Lower lobe of right lung (tissue), 2 donors: ENCODE measurements at regions not wholly inside any gene's neighbourhood (a gene's known extent, or its start where the extent isn't known, plus 50 kb on each side); places are given as distances from the start of the nearest gene placed in this dataset.

Experiments used
- ATAC-seq, 2 donors: fragments of 200-7000 bp; cut with Tn5 transposase; one replicate each; pipeline ENCODE4 v1.9.1; 2020 to 2022; ENCODE audit warnings: mild to moderate bottlenecking in 2 of 2, moderate library complexity in 2 of 2
- DNase-seq: peaks from one replicate; pipeline ENCODE4 v3.0.0-alpha.2; 2020
- H3K27ac ChIP-seq: fragments of 200-600 bp; one replicate; pipeline ENCODE4 v1.8.0; 2022
- H3K27me3 ChIP-seq: fragments of 200-600 bp; one replicate; pipeline ENCODE4 v1.8.0; 2022; ENCODE audit warnings: low read depth
- H3K36me3 ChIP-seq: fragments of 200-600 bp; one replicate; pipeline ENCODE4 v1.8.0; 2022; ENCODE audit warnings: mild to moderate bottlenecking
- H3K4me1 ChIP-seq: fragments of 200-600 bp; one replicate; pipeline ENCODE4 v1.8.0; 2022
- H3K4me3 ChIP-seq: fragments of 200-600 bp; one replicate; pipeline ENCODE4 v1.8.0; 2022; ENCODE audit warnings: mild to moderate bottlenecking
- H3K9me3 ChIP-seq: fragments of 200-600 bp; one replicate; pipeline ENCODE4 v1.8.0; 2022
- intact Hi-C: fragments of 100-400 bp; cut with DNase I; formaldehyde crosslinking; loops from one replicate; pipeline ENCODE4 v1.11.0; 2022
- TF ChIP-seq, protein P1 (sequence below): fragments of 200-600 bp; IDR thresholded peaks from one replicate; pipeline ENCODE4 v1.8.0; 2022; ENCODE audit warnings: antibody characterized with exemption, mild to moderate bottlenecking
- donor health status: DM: no; HTN: yes; CAD: no; lungs with severe emphysema.

- ATAC-seq: no peak
- no peak for DNase-seq
- Histone ChIP-seq H3K9me3 (no peaks in the 10 kb centered on the region), H3K4me3 (no peak overlapping the region), H3K27me3 (no peaks in the 10 kb centered on the region), H3K36me3 (no peaks in the 10 kb centered on the region), H3K4me1 (no peaks in the 10 kb centered on the region), H3K27ac (no peak overlapping the region)
- intact Hi-C loops: no loop called here
- TF ChIP-seq, protein P1, sequence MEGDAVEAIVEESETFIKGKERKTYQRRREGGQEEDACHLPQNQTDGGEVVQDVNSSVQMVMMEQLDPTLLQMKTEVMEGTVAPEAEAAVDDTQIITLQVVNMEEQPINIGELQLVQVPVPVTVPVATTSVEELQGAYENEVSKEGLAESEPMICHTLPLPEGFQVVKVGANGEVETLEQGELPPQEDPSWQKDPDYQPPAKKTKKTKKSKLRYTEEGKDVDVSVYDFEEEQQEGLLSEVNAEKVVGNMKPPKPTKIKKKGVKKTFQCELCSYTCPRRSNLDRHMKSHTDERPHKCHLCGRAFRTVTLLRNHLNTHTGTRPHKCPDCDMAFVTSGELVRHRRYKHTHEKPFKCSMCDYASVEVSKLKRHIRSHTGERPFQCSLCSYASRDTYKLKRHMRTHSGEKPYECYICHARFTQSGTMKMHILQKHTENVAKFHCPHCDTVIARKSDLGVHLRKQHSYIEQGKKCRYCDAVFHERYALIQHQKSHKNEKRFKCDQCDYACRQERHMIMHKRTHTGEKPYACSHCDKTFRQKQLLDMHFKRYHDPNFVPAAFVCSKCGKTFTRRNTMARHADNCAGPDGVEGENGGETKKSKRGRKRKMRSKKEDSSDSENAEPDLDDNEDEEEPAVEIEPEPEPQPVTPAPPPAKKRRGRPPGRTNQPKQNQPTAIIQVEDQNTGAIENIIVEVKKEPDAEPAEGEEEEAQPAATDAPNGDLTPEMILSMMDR: no peak
Observed at GRCh38 chr6:78513856-78514255, 353.5 kb upstream of the IRAK1BP1 start.

GRCh38 chr6:78515271-78515670, 352.1 kb upstream of the IRAK1BP1 start:
- DNase-seq: no peak
- no peaks in the 10 kb centered on the region for H3K36me3 ChIP-seq
- no peaks in the 10 kb centered on the region for H3K9me3 ChIP-seq
- no peaks in the 10 kb centered on the region for H3K27me3 ChIP-seq
- no peak overlapping the region for H3K27ac ChIP-seq
- intact Hi-C loops: no loop called here
- no peak overlapping the region for H3K4me3 ChIP-seq
- no peaks in the 10 kb centered on the region for H3K4me1 ChIP-seq
- no peak for ATAC-seq
- TF ChIP-seq, protein P1: no peak

GRCh38 chr6:78517399-78517798, 350.0 kb upstream of the IRAK1BP1 start:
- no peaks in the 10 kb centered on the region for H3K4me1 ChIP-seq
- intact Hi-C loops: no loop called here
- ATAC-seq: no peak
- no peak overlapping the region for H3K4me3 ChIP-seq
- no peak for DNase-seq
- no peak overlapping the region for H3K27ac ChIP-seq
- H3K9me3 ChIP-seq: no peaks in the 10 kb centered on the region
- no peaks in the 10 kb centered on the region for H3K36me3 ChIP-seq
- TF ChIP-seq, protein P1: no peak
- H3K27me3 ChIP-seq: no peaks in the 10 kb centered on the region

DNA sequence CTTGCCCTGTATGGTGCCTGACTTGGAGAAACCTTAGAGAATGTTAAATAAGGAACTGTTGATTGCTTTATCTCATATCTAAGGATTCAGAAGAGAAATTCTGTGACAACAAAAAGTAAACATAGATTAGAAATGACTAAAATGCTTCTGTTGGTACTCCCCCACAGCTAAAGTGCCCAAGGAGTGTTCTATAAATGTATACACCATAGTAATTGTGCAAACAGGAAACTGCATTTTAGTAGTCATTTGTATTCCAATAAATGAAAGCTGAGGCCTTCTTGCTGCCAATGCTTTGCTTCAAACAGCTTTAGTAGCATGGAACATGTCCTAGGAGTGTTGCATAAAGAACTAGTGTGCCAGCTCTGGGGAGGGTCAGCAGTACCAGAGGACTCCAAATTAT, 343.7 kb upstream of the IRAK1BP1 start:
- Histone ChIP-seq H3K4me3 (no peak overlapping the region), H3K9me3 (no peaks in the 10 kb centered on the region), H3K27ac (no peak overlapping the region), H3K36me3 (no peaks in the 10 kb centered on the region), H3K27me3 (no peaks in the 10 kb centered on the region), H3K4me1 (no peaks in the 10 kb centered on the region)
- TF ChIP-seq, protein P1: no peak
- ATAC-seq: no peak
- DNase-seq: no peak
- intact Hi-C loops: no loop called here

DNA sequence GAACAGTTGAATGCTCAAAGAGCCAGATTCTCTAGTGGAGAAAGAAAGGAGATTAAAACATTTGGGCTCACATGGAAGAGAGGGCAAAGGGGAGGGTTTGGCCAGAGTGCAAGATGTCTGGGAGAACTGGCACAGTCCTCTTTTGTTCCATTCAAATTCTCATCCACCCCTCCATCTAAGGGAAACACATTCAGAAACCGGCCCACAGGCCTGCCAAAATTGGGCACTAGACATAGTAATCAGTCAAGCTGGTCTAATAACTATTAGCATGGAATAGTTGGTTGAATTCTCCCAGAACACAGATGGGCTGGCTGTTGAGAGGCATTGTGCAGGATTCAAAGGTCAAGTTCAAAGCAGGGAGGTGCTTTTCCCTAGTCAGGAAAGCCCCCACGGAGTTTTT, 341.4 kb upstream of the IRAK1BP1 start:
- intact Hi-C loops: no loop called here
- no peak for DNase-seq
- Histone ChIP-seq H3K27me3 (no peaks in the 10 kb centered on the region), H3K4me3 (no peak overlapping the region), H3K27ac (no peak overlapping the region), H3K9me3 (no peaks in the 10 kb centered on the region), H3K4me1 (no peaks in the 10 kb centered on the region), H3K36me3 (no peaks in the 10 kb centered on the region)
- TF ChIP-seq, protein P1: no peak
- ATAC-seq: no peak

- H3K27ac ChIP-seq: no peak overlapping the region
- H3K4me3 ChIP-seq: no peak overlapping the region
- ATAC-seq: no peak
- no peaks in the 10 kb centered on the region for H3K9me3 ChIP-seq
- DNase-seq: no peak
- TF ChIP-seq, protein P1: no peak
- H3K27me3 ChIP-seq: no peaks in the 10 kb centered on the region
- no peaks in the 10 kb centered on the region for H3K4me1 ChIP-seq
- intact Hi-C loops: no loop called here
- H3K36me3 ChIP-seq: no peaks in the 10 kb centered on the region
Observed at GRCh38 chr6:78526432-78526831, 340.9 kb upstream of the IRAK1BP1 start.
